Gastrocnemius medialis (tissue), 4 donors: ENCODE measurements at regions not wholly inside any gene's neighbourhood (a gene's known extent, or its start where the extent isn't known, plus 50 kb on each side); places are given as distances from the start of the nearest gene placed in this dataset.
"Not testable (repeated sequence)": the region's sequence is repeated elsewhere in the genome, so short reads cannot be mapped to it uniquely, and the experiment has no call there.

ENCODE experiments used
- ATAC-seq, 2 donors: fragments of 150-250 bp; one replicate each; pipeline ENCODE4 v1.9.1; 2016
- DNase-seq, 2 donors: peaks; one replicate each; pipeline ENCODE4 v3.0.0-alpha.2; 2019
- H3K27ac ChIP-seq, 4 donors: fragments of 200-600 bp; sonication (generic); 1 replicate in 1 of 4; 2 replicates in 3 of 4; pipeline ENCODE4 v1.5.1; 2016 to 2018; ENCODE audit warnings: mild to moderate bottlenecking in 2 of 4, moderate library complexity in 1 of 4
- H3K27me3 ChIP-seq, 3 donors: fragments of 200-600 bp; sonication (generic) in 2 of 3; 1 replicate in 1 of 3; 2 replicates in 2 of 3; pipeline versions ENCODE4 v1.5.1 to v1.6.0; 2016 to 2019; ENCODE audit warnings: mild to moderate bottlenecking in 1 of 3, moderate library complexity in 1 of 3
- H3K36me3 ChIP-seq, 2 donors: fragments of 200-600 bp; sonication (generic) in 1 of 2; one replicate each; pipeline ENCODE4 v1.5.1; 2017 to 2018
- H3K4me1 ChIP-seq, 2 donors: fragments of 200-600 bp; sonication (generic) in 1 of 2; one replicate each; pipeline ENCODE4 v1.5.1; 2016 to 2017; ENCODE audit warnings: mild to moderate bottlenecking in 2 of 2
- H3K4me3 ChIP-seq, 4 donors: fragments of 200-600 bp; sonication (generic) in 3 of 4; 1 replicate in 1 of 4; 2 replicates in 3 of 4; pipeline ENCODE4 v1.5.1; 2016 to 2019; ENCODE audit warnings: mild to moderate bottlenecking in 2 of 4
- H3K9me3 ChIP-seq, 3 donors: fragments of 200-600 bp; sonication (generic) in 2 of 3; 1 replicate in 1 of 3; 2 replicates in 2 of 3; pipeline ENCODE4 v1.5.1; 2016 to 2019
- POLR2A ChIP-seq, 2 donors: fragments of 450-650 bp; IDR thresholded peaks; one replicate each; pipeline ENCODE4 v1.6.1; 2017; ENCODE audit warnings: antibody characterized with exemption in 2 of 2, mild to moderate bottlenecking in 2 of 2, moderate library complexity in 2 of 2
- in situ Hi-C, 4 donors: fragments of 200-750 bp; cut with MboI; loops; one replicate each; pipeline versions ENCODE4 v1.15.0 to v1.8.0; 2017; ENCODE audit warnings: low sequenced_read_pairs in 4 of 4
- intact Hi-C: fragments of 100-400 bp; cut with DNase I; formaldehyde crosslinking; loops from one replicate; pipeline ENCODE4 v1.15.1; 2023; ENCODE audit warnings: low total_unique reads
- TF ChIP-seq, protein P1 (sequence below), 5 experiments: fragments of 450-650 bp in 3 of 5; fragments of 200-600 bp in 2 of 5; sonication (generic) in 2 of 5; IDR thresholded peaks in 4 of 5; conservative IDR thresholded peaks in 1 of 5; 1 replicate in 4 of 5; 2 replicates in 1 of 5; pipeline ENCODE4 v1.5.1; 2016 to 2019; ENCODE audit warnings: antibody characterized with exemption in 5 of 5, mild to moderate bottlenecking in 3 of 5, moderate library complexity in 3 of 5

DNA sequence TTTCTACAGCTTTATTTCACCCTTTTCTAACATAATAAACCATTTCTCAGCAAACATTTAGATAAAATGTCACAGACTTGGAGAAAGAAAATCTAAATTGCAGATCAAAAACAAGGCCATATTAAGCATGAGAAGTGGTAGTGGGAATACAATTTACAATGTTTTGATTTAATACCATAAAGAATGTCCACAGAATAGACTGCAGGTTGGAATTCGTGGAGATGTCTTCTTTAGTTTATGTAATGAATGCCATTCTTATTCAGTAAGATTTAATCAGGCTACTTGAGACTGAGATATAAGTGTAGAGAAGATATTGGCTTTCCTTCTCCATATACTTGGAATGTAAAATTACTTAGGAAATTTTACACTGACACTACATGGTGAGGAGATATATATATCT lies 91.9 kb upstream of the ZFP42 start:
- ATAC-seq (no peak), DNase-seq (no peak)
- Histone ChIP-seq H3K27me3 (no peaks in the 10 kb centered on the region), H3K36me3 (no peaks in the 10 kb centered on the region), H3K27ac (no peak overlapping the region), H3K4me3 (no peak overlapping the region), H3K4me1 (no peaks in the 10 kb centered on the region), H3K9me3 (no peaks in the 10 kb centered on the region)
- intact Hi-C loops (no loop called here), in situ Hi-C loops (no loop called here)
- TF ChIP-seq POLR2A (IDR thresholded peaks at IDR 0.05) = no peak
- TF ChIP-seq, protein P1, sequence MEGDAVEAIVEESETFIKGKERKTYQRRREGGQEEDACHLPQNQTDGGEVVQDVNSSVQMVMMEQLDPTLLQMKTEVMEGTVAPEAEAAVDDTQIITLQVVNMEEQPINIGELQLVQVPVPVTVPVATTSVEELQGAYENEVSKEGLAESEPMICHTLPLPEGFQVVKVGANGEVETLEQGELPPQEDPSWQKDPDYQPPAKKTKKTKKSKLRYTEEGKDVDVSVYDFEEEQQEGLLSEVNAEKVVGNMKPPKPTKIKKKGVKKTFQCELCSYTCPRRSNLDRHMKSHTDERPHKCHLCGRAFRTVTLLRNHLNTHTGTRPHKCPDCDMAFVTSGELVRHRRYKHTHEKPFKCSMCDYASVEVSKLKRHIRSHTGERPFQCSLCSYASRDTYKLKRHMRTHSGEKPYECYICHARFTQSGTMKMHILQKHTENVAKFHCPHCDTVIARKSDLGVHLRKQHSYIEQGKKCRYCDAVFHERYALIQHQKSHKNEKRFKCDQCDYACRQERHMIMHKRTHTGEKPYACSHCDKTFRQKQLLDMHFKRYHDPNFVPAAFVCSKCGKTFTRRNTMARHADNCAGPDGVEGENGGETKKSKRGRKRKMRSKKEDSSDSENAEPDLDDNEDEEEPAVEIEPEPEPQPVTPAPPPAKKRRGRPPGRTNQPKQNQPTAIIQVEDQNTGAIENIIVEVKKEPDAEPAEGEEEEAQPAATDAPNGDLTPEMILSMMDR (IDR thresholded peaks at IDR 0.05 in 4 of 5, conservative IDR thresholded peaks at IDR 0.05 in 1 of 5) = no peak

DNA sequence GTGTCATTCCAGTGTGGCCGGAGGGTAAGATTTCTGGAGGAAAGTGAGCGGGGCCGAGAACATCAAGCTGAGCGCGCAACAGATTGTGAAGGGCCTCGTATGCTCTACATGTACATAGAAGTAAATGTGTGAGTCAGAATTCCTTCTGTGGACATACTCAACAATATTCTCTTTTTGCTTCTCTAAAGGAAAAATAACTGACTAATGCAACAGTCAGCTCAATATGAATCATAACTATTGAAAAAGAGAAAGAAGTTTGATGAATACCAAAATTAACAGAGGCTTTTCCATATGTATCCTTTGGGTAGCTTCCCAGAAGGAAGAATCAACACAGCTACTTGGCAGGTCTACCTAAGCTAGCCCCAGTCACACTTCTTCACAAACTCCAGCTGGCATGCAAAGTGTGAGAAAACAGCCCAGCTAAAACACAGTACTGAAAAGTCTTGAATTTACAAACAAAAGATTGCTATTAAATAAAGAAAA lies 87.5 kb upstream of the ZFP42 start:
- H3K27me3 ChIP-seq = no peaks in the 10 kb centered on the region
- H3K9me3 ChIP-seq = no peaks in the 10 kb centered on the region
- no peak overlapping the region for H3K27ac ChIP-seq
- no peak overlapping the region for H3K4me3 ChIP-seq
- no peaks in the 10 kb centered on the region for H3K4me1 ChIP-seq
- in situ Hi-C loops (no loop called here), intact Hi-C loops (no loop called here)
- H3K36me3 ChIP-seq = no peaks in the 10 kb centered on the region
- no peak for TF ChIP-seq POLR2A (IDR thresholded peaks at IDR 0.05)
- TF ChIP-seq, protein P1 (IDR thresholded peaks at IDR 0.05 in 4 of 5, conservative IDR thresholded peaks at IDR 0.05 in 1 of 5) = no peak
- no peak for DNase-seq
- no peak for ATAC-seq

DNA sequence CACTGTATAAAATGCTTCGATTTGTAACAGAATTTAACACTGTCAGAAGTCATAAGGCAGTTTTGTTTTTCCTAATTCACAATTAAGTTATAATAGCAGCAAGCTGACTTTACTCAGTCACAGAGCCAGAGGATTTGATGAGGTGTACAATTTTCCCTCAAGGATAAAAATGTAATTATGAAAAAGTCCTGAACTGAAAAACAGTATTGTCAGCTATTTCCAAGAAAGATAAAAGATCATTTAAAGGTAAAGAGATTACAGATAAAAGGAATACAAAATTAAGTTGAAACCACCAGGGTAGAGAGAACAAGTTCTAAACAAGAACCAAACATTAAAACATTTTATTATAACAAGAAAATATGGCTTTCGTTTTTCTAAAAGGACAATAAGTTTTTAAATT lies 86.8 kb upstream of the ZFP42 start:
- no peak for TF ChIP-seq POLR2A (IDR thresholded peaks at IDR 0.05)
- TF ChIP-seq, protein P1 (IDR thresholded peaks at IDR 0.05 in 4 of 5, conservative IDR thresholded peaks at IDR 0.05 in 1 of 5) = no peak
- DNase-seq (no peak), ATAC-seq (no peak)
- no peaks in the 10 kb centered on the region for H3K27me3 ChIP-seq
- no peaks in the 10 kb centered on the region for H3K9me3 ChIP-seq
- no peaks in the 10 kb centered on the region for H3K36me3 ChIP-seq
- in situ Hi-C loops (no loop called here), intact Hi-C loops (no loop called here)
- H3K4me3 ChIP-seq = no peak overlapping the region
- H3K27ac ChIP-seq = no peak overlapping the region
- H3K4me1 ChIP-seq = no peaks in the 10 kb centered on the region

DNA sequence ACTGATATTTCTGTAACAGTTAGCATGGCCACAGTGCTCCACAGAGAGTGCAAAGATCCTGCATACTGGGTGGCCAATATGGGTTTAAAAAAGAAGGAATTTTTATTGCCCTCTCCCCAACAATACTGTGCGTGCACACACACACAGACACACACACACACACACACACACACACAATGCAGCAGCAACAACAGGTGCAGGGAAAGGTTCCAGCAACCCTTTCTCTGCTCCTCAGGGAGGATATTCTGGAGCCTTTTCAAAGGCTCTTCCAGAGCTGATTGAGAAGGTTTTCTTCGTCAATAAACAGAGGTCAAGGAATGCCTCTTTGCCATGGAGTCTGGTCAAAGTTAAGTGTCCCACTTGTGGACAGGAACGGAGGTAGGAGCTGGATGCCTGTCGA lies 84.8 kb upstream of the ZFP42 start:
- H3K4me1 ChIP-seq = no peaks in the 10 kb centered on the region
- H3K27me3 ChIP-seq = no peaks in the 10 kb centered on the region
- no peaks in the 10 kb centered on the region for H3K9me3 ChIP-seq
- DNase-seq (no peak), ATAC-seq (no peak)
- H3K27ac ChIP-seq = no peak overlapping the region
- in situ Hi-C loops = no loop called here
- no peak overlapping the region for H3K4me3 ChIP-seq
- intact Hi-C loops = no loop called here
- TF ChIP-seq POLR2A (IDR thresholded peaks at IDR 0.05) = no peak
- TF ChIP-seq, protein P1 (IDR thresholded peaks at IDR 0.05 in 4 of 5, conservative IDR thresholded peaks at IDR 0.05 in 1 of 5) = no peak
- H3K36me3 ChIP-seq = no peaks in the 10 kb centered on the region

DNA sequence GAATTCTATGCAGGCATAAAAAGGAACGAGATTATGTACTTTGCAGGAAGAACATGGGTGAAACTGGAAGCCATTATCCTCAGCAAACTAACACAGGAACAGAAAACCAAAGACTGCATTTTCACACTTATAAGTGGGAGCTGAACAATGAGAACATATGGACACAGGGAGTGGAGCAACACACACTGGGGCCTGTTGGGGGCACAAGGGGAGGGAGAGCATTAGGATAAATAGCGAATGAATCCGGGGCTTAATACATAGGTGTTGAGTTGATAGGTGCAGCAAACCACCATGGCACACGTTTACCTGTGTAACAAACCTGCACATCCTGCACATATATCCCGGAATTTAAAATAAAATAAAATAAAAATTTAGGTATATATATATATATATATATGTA lies 80.2 kb upstream of the ZFP42 start:
- H3K9me3 ChIP-seq, H3K27me3 ChIP-seq, DNase-seq, H3K27ac ChIP-seq, H3K4me1 ChIP-seq, H3K36me3 ChIP-seq, intact Hi-C loops, H3K4me3 ChIP-seq, in situ Hi-C loops, ATAC-seq: not testable (repeated sequence)
